CD4-positive, alpha-beta memory T cell (primary cell): ENCODE measurements at regions not wholly inside any gene's neighbourhood (a gene's known extent, or its start where the extent isn't known, plus 50 kb on each side); places are given as distances from the start of the nearest gene placed in this dataset.

ENCODE experiments used
- CTCF ChIA-PET: fragments of 350-600 bp; sonication (Branson Sonifier 250); formaldehyde crosslinking; loops from one replicate; lab custom pipeline; 2021; ENCODE audit warnings: inconsistent platforms; ENCODE audit not compliant: partially characterized antibody; lab: Charles Lee
- POLR2A ChIA-PET: fragments of 350-600 bp; sonication (Branson Sonifier 250); formaldehyde crosslinking; loops from one replicate; lab custom pipeline; 2021; ENCODE audit not compliant: partially characterized antibody; lab: Charles Lee
- DNase-seq, 5 donors: peaks; one replicate each; pipeline versions ENCODE4 v3.0.0 to v3.0.0-alpha.2; 2020 to 2022; ENCODE audit warnings: mixed read lengths in 1 of 5
- H3K27ac ChIP-seq: one replicate; pipeline ENCODE4 v1.7.0; 2013; ENCODE audit warnings: low read depth, low read length
- H3K27me3 ChIP-seq: 2 replicates; pipeline ENCODE4 v1.7.0; 2013; ENCODE audit warnings: mild to moderate bottlenecking, low read length, moderate library complexity; ENCODE audit not compliant: insufficient read depth
- H3K36me3 ChIP-seq: 2 replicates; pipeline ENCODE4 v1.7.0; 2013; ENCODE audit warnings: mild to moderate bottlenecking, low read length, moderate library complexity; ENCODE audit not compliant: insufficient read depth
- H3K4me1 ChIP-seq: 2 replicates; pipeline ENCODE4 v1.7.0; 2013; ENCODE audit warnings: mild to moderate bottlenecking, low read length, moderate library complexity; ENCODE audit not compliant: insufficient read depth
- H3K4me3 ChIP-seq, 2 donors: one replicate each; pipeline ENCODE4 v1.7.0; 2013; ENCODE audit warnings: low read length in 2 of 2, mild to moderate bottlenecking in 1 of 2
- H3K9me3 ChIP-seq, 2 donors: one replicate each; pipeline ENCODE4 v1.7.0; 2013; ENCODE audit warnings: low read length in 2 of 2, control low read depth in 1 of 2; ENCODE audit not compliant: control insufficient read depth in 1 of 2
- H3K27ac Mint-ChIP-seq, 7 donors: one replicate each; pipeline ENCODE4 v1.8.0; 2020 to 2021; ENCODE audit warnings: mixed read lengths in 7 of 7, mild to moderate bottlenecking in 6 of 7, inconsistent platforms in 3 of 7, moderate library complexity in 3 of 7
- H3K27me3 Mint-ChIP-seq, 2 donors: one replicate each; pipeline ENCODE4 v1.8.0; 2020 to 2021; ENCODE audit warnings: mixed read lengths in 2 of 2
- H3K36me3 Mint-ChIP-seq, 2 donors: one replicate each; pipeline ENCODE4 v1.8.0; 2020 to 2021; ENCODE audit warnings: mixed read lengths in 2 of 2, inconsistent platforms in 1 of 2, mild to moderate bottlenecking in 1 of 2
- H3K4me1 Mint-ChIP-seq, 4 donors: one replicate each; pipeline ENCODE4 v1.8.0; 2020 to 2021; ENCODE audit warnings: mixed read lengths in 4 of 4, mild to moderate bottlenecking in 1 of 4
- H3K4me3 Mint-ChIP-seq, 8 donors: one replicate each; pipeline ENCODE4 v1.8.0; 2020 to 2021; ENCODE audit warnings: mixed read lengths in 8 of 8, mild to moderate bottlenecking in 7 of 8, moderate library complexity in 6 of 8, inconsistent platforms in 3 of 8
- H3K9me3 Mint-ChIP-seq, 8 donors: one replicate each; pipeline ENCODE4 v1.8.0; 2020 to 2021; ENCODE audit warnings: mixed read lengths in 8 of 8, mild to moderate bottlenecking in 5 of 8, inconsistent platforms in 3 of 8, moderate library complexity in 1 of 8
- intact Hi-C: fragments of 100-400 bp; cut with micrococcal nuclease; formaldehyde crosslinking; loops from one replicate; pipeline ENCODE4 v1.15.1; 2023

- no peaks in the 10 kb centered on the region for H3K27me3 ChIP-seq
- intact Hi-C loops, result no loop called here
- H3K9me3 Mint-ChIP-seq, result no peaks in the 10 kb centered on the region
- no peak overlapping the region for H3K27ac ChIP-seq
- H3K27ac Mint-ChIP-seq, result peak overlapping the region in 2 of 7 donors; percentile 13 to 53
- no peaks in the 10 kb centered on the region for H3K4me1 ChIP-seq
- peaks cover 0 to 2% of the 10 kb centered on the region in 2 donors for H3K27me3 Mint-ChIP-seq
- H3K9me3 ChIP-seq, result no peaks in the 10 kb centered on the region
- H3K36me3 Mint-ChIP-seq, result no peaks in the 10 kb centered on the region
- no peaks in the 10 kb centered on the region for H3K36me3 ChIP-seq
- H3K4me3 ChIP-seq, result no peak overlapping the region
- H3K4me1 Mint-ChIP-seq, result peaks cover 4 to 10% (median 9%) of the 10 kb centered on the region in 4 donors
- DNase-seq, result no peak
- no peak overlapping the region for H3K4me3 Mint-ChIP-seq
- ChIA-PET CTCF (interaction anchor here (1.3 to 2.6 kb wide), 3 partner anchors 9 to 356 kb away, joined by 3 to 16 read pairs (median 3); no protein-coding TSS in a partner anchor), POLR2A (no interaction called here)
These were observed 517.8 kb upstream of the CFAP20DC start for GRCh38 chr3:59567661-59568060.

GRCh38 chr3:59566481-59566975 lies 516.7 kb upstream of the CFAP20DC start:
- H3K27me3 Mint-ChIP-seq, result peaks cover 0 to 2% of the 10 kb centered on the region in 2 donors
- no peaks in the 10 kb centered on the region for H3K36me3 Mint-ChIP-seq
- no peaks in the 10 kb centered on the region for H3K9me3 Mint-ChIP-seq
- intact Hi-C loops, result no loop called here
- no peaks in the 10 kb centered on the region for H3K27me3 ChIP-seq
- H3K4me3 ChIP-seq, result no peak overlapping the region
- no peak for DNase-seq
- H3K4me1 Mint-ChIP-seq, result peaks cover 8 to 10% (median 9%) of the 10 kb centered on the region in 4 donors
- H3K4me3 Mint-ChIP-seq, result peak overlapping the region in 5 of 8 donors; percentile 11 to 42 (median 31)
- no peaks in the 10 kb centered on the region for H3K9me3 ChIP-seq
- ChIA-PET CTCF (interaction anchor here (1.0 to 2.2 kb wide), 3 partner anchors 8 to 1815 kb away, joined by 3 to 5 read pairs (median 5); no protein-coding TSS in a partner anchor), POLR2A (no interaction called here)
- H3K27ac ChIP-seq, result no peak overlapping the region
- no peaks in the 10 kb centered on the region for H3K4me1 ChIP-seq
- no peaks in the 10 kb centered on the region for H3K36me3 ChIP-seq
- H3K27ac Mint-ChIP-seq, result peak overlapping the region in 1 of 7 donors; percentile 18

GRCh38 chr3:59565125-59565524 lies 515.3 kb upstream of the CFAP20DC start:
- no peaks in the 10 kb centered on the region for H3K4me1 ChIP-seq
- no peak for DNase-seq
- H3K9me3 ChIP-seq, result no peaks in the 10 kb centered on the region
- CTCF ChIA-PET, result interaction anchor here (0.6 to 2.2 kb wide), 4 partner anchors 10 to 1816 kb away, joined by 3 to 5 read pairs (median 4); no protein-coding TSS in a partner anchor
- H3K4me3 Mint-ChIP-seq, result no peak overlapping the region
- intact Hi-C loops, result no loop called here
- no peaks in the 10 kb centered on the region for H3K36me3 ChIP-seq
- H3K4me3 ChIP-seq, result no peak overlapping the region
- peaks cover 0 to 2% of the 10 kb centered on the region in 2 donors for H3K27me3 Mint-ChIP-seq
- H3K27ac ChIP-seq, result no peak overlapping the region
- H3K4me1 Mint-ChIP-seq, result peaks cover 8 to 10% (median 9%) of the 10 kb centered on the region in 4 donors
- H3K27ac Mint-ChIP-seq, result no peak overlapping the region
- POLR2A ChIA-PET, result no interaction called here
- no peaks in the 10 kb centered on the region for H3K36me3 Mint-ChIP-seq
- H3K9me3 Mint-ChIP-seq, result no peaks in the 10 kb centered on the region
- no peaks in the 10 kb centered on the region for H3K27me3 ChIP-seq

GRCh38 chr3:59563966-59564365 lies 514.1 kb upstream of the CFAP20DC start:
- ChIA-PET POLR2A (no interaction called here), CTCF (no interaction called here)
- Mint-ChIP-seq H3K36me3 (no peaks in the 10 kb centered on the region), H3K4me1 (peaks cover 10 to 19% (median 12%) of the 10 kb centered on the region in 4 donors), H3K9me3 (no peaks in the 10 kb centered on the region), H3K27ac (no peak overlapping the region), H3K4me3 (no peak overlapping the region), H3K27me3 (no peaks in the 10 kb centered on the region)
- Histone ChIP-seq H3K27ac (no peak overlapping the region), H3K4me3 (no peak overlapping the region), H3K4me1 (no peaks in the 10 kb centered on the region), H3K27me3 (no peaks in the 10 kb centered on the region), H3K9me3 (no peaks in the 10 kb centered on the region), H3K36me3 (no peaks in the 10 kb centered on the region)
- DNase-seq, result no peak
- intact Hi-C loops, result no loop called here

GRCh38 chr3:59563072-59563605 lies 513.3 kb upstream of the CFAP20DC start:
- Histone ChIP-seq H3K9me3 (no peaks in the 10 kb centered on the region), H3K27me3 (no peaks in the 10 kb centered on the region), H3K36me3 (no peaks in the 10 kb centered on the region), H3K27ac (no peak overlapping the region), H3K4me3 (no peak overlapping the region), H3K4me1 (no peaks in the 10 kb centered on the region)
- POLR2A ChIA-PET, result no interaction called here
- intact Hi-C loops, result no loop called here
- Mint-ChIP-seq H3K4me1 (peaks cover 10 to 19% (median 14%) of the 10 kb centered on the region in 4 donors), H3K27ac (no peak overlapping the region), H3K27me3 (no peaks in the 10 kb centered on the region), H3K36me3 (no peaks in the 10 kb centered on the region), H3K9me3 (no peaks in the 10 kb centered on the region), H3K4me3 (no peak overlapping the region)
- no peak for DNase-seq
- CTCF ChIA-PET, result no interaction called here

GRCh38 chr3:59559721-59560435 lies 510.1 kb upstream of the CFAP20DC start:
- Mint-ChIP-seq H3K4me1 (peaks cover 2 to 14% (median 5%) of the 10 kb centered on the region in 4 donors), H3K27ac (no peak overlapping the region), H3K27me3 (peaks cover 0 to 2% of the 10 kb centered on the region in 2 donors), H3K4me3 (no peak overlapping the region), H3K36me3 (no peaks in the 10 kb centered on the region), H3K9me3 (peaks cover 0 to 5% (median 0%) of the 10 kb centered on the region in 8 donors)
- CTCF ChIA-PET, result no interaction called here
- POLR2A ChIA-PET, result no interaction called here
- DNase-seq, result no peak
- no peak overlapping the region for H3K4me3 ChIP-seq
- no peaks in the 10 kb centered on the region for H3K27me3 ChIP-seq
- no peak overlapping the region for H3K27ac ChIP-seq
- no peaks in the 10 kb centered on the region for H3K36me3 ChIP-seq
- intact Hi-C loops, result no loop called here
- H3K4me1 ChIP-seq, result no peaks in the 10 kb centered on the region
- no peaks in the 10 kb centered on the region for H3K9me3 ChIP-seq

GRCh38 chr3:59558906-59559720 lies 509.3 kb upstream of the CFAP20DC start:
- Histone ChIP-seq H3K4me3 (no peak overlapping the region), H3K4me1 (no peaks in the 10 kb centered on the region), H3K36me3 (no peaks in the 10 kb centered on the region), H3K27ac (no peak overlapping the region), H3K27me3 (no peaks in the 10 kb centered on the region), H3K9me3 (no peaks in the 10 kb centered on the region)
- Mint-ChIP-seq H3K9me3 (peaks cover 0 to 5% (median 0%) of the 10 kb centered on the region in 8 donors), H3K27ac (no peak overlapping the region), H3K4me3 (no peak overlapping the region), H3K4me1 (peaks cover 2 to 14% (median 5%) of the 10 kb centered on the region in 4 donors), H3K27me3 (peaks cover 0 to 2% of the 10 kb centered on the region in 2 donors), H3K36me3 (no peaks in the 10 kb centered on the region)
- intact Hi-C loops, result no loop called here
- DNase-seq, result no peak
- POLR2A ChIA-PET, result no interaction called here
- CTCF ChIA-PET, result interaction anchor here (1.8 kb wide), 1 partner anchor 16 kb away, joined by 6 read pairs; no protein-coding TSS in a partner anchor
